GM12865 (cell line): ENCODE measurements at regions not wholly inside any gene's neighbourhood (a gene's known extent, or its start where the extent isn't known, plus 50 kb on each side); places are given as distances from the start of the nearest gene placed in this dataset.
"Not testable (repeated sequence)": the region's sequence is repeated elsewhere in the genome, so short reads cannot be mapped to it uniquely, and the experiment has no call there.

ENCODE experiments used
- DNase-seq: peaks from one replicate; pipeline ENCODE4 v3.0.0; 2010; ENCODE audit warnings: low read depth
- H3K4me3 ChIP-seq: 2 replicates; pipeline ENCODE4 v1.5.1; 2011; ENCODE audit warnings: mild to moderate bottlenecking, low read depth, low read length, control low read depth
- TF ChIP-seq, protein P1 (sequence below): IDR thresholded peaks from 2 replicates; pipeline ENCODE4 v1.5.1; 2011; ENCODE audit warnings: low read length, control low read depth, low read depth, inconsistent platforms; ENCODE audit not compliant: insufficient read depth; ENCODE audit errors: missing control alignments

GRCh38 chr2:17136877-17137276, 381.4 kb downstream of the RAD51AP2 start:
- TF ChIP-seq, protein P1, sequence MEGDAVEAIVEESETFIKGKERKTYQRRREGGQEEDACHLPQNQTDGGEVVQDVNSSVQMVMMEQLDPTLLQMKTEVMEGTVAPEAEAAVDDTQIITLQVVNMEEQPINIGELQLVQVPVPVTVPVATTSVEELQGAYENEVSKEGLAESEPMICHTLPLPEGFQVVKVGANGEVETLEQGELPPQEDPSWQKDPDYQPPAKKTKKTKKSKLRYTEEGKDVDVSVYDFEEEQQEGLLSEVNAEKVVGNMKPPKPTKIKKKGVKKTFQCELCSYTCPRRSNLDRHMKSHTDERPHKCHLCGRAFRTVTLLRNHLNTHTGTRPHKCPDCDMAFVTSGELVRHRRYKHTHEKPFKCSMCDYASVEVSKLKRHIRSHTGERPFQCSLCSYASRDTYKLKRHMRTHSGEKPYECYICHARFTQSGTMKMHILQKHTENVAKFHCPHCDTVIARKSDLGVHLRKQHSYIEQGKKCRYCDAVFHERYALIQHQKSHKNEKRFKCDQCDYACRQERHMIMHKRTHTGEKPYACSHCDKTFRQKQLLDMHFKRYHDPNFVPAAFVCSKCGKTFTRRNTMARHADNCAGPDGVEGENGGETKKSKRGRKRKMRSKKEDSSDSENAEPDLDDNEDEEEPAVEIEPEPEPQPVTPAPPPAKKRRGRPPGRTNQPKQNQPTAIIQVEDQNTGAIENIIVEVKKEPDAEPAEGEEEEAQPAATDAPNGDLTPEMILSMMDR: no peak
- DNase-seq: no peak
- no peak overlapping the region for H3K4me3 ChIP-seq

DNA sequence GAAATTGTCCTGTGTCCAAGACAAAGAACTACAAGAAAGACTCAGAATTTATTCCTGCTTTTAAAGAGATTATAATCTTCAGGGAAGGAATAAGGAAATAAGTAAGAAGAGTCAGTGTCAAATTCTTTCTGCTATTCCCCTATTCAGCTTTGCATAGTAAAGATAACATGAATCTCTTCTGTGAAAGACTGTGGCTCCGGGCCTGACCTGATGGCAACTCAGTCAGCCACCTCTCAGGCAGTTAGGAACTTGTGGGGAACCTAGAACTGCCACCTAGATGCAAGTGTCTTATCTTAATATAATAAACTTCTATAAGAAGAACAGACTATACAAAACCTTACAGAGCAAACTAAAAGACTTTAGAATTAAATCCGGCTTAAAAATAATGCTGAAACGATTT, 382.0 kb downstream of the RAD51AP2 start:
- TF ChIP-seq, protein P1: no peak
- no peak for DNase-seq
- no peak overlapping the region for H3K4me3 ChIP-seq

GRCh38 chr2:17135619-17136018, 382.6 kb downstream of the RAD51AP2 start:
- H3K4me3 ChIP-seq: no peak overlapping the region
- TF ChIP-seq, protein P1: no peak
- DNase-seq: no peak

- H3K4me3 ChIP-seq: no peak overlapping the region
- TF ChIP-seq, protein P1: no peak
- DNase-seq: no peak
These were observed 385.1 kb downstream of the RAD51AP2 start for GRCh38 chr2:17133052-17133671.

DNA sequence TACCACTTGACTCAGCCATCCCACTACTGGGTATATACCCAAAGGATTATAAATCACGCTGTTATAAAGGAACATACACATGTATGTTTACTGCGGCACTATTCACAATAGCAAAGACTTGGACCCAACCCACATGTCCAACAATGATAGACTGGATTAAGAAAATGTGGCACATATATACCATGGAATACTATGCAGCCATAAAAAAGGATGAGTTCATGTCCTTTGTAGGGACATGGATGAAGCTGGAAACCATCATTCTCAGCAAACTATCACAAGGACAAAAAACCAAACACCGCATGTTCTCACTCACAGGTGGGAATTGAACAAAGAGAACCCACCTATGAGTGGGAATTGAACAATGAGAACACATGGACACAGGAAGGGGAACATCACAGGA, 387.6 kb downstream of the RAD51AP2 start:
- DNase-seq, H3K4me3 ChIP-seq: not testable (repeated sequence)

DNA sequence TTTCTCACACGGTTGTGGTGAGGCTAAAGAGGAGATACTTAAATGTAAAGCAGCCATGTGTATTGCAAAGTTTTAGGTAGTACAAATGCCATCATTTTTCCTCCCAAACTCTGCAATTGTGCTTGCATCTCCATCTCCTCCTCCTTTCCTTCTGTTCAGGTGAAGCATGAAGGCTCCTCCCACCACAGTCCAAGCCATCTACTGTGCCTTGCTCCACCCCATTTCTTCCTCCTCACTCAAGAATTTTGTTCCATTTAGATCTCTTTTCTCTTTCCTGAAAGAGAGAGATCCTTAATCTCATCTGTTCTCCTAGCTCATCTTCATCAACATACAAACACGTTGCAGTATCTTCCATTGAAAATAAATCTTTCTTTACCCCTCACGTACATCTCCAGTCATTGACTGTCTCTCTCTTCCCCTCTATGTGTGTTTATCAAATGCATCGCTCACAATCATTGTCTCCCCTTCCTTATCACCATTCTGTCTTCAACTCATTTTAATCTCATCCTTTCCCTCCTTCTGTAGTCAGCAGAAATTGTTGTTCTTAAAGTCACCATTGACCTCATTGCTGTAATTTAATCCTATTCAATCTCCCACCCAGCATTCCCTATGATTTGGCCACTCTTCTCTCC, 392.1 kb downstream of the RAD51AP2 start:
- no peak for DNase-seq
- TF ChIP-seq, protein P1: no peak
- H3K4me3 ChIP-seq: no peak overlapping the region

GRCh38 chr2:17124575-17125318, 393.5 kb downstream of the RAD51AP2 start:
- TF ChIP-seq, protein P1: no peak
- no peak overlapping the region for H3K4me3 ChIP-seq
- DNase-seq: no peak
